SK-N-SH treated with all-trans-retinoic acid at 6 μM for 48 hours (cell line): ENCODE measurements at regions not wholly inside any gene's neighbourhood (a gene's known extent, or its start where the extent isn't known, plus 50 kb on each side); places are given as distances from the start of the nearest gene placed in this dataset.

Experiments
- ATAC-seq: fragments of 200-7000 bp; cut with Tn5 transposase; 3 replicates; pipeline ENCODE4 v1.9.1; 2020; ENCODE audit warnings: mild to moderate bottlenecking, moderate library complexity
- ARNTL ChIP-seq: fragments of 450-650 bp; formaldehyde crosslinking; IDR thresholded peaks from 2 replicates; pipeline ENCODE4 v1.5.0; 2020; ENCODE audit warnings: low read depth, mild to moderate bottlenecking, moderate library complexity, borderline replicate concordance
- BACH2 ChIP-seq: fragments of 250-450 bp; sonication (Bioruptor Pico); IDR thresholded peaks from 2 replicates; pipeline ENCODE4 v1.9.0; 2021; ENCODE audit warnings: mild to moderate bottlenecking, borderline replicate concordance
- CREB5 ChIP-seq: fragments of 250-450 bp; sonication (Bioruptor Pico); IDR thresholded peaks from 2 replicates; pipeline ENCODE4 v1.5.1; 2020; ENCODE audit warnings: low read depth, mild to moderate bottlenecking, moderate library complexity
- CSDC2 ChIP-seq: fragments of 250-450 bp; sonication (Bioruptor Pico); IDR thresholded peaks from 2 replicates; pipeline ENCODE4 v1.5.0; 2020; ENCODE audit warnings: mild to moderate bottlenecking, moderate library complexity
- CSRNP3 ChIP-seq: fragments of 250-450 bp; sonication (Bioruptor Pico); IDR thresholded peaks from 2 replicates; pipeline ENCODE4 v1.5.1; 2021; ENCODE audit warnings: mild to moderate bottlenecking, moderate library complexity
- ESRRG ChIP-seq: fragments of 250-450 bp; sonication (Bioruptor Pico); IDR thresholded peaks from 2 replicates; pipeline ENCODE4 v1.6.1; 2021; ENCODE audit warnings: mild to moderate bottlenecking
- GLIS3 ChIP-seq: fragments of 250-450 bp; sonication (Bioruptor Pico); IDR thresholded peaks from 2 replicates; pipeline ENCODE4 v1.5.0; 2020; ENCODE audit warnings: mild to moderate bottlenecking, moderate library complexity
- OSR1 ChIP-seq: fragments of 250-450 bp; sonication (Bioruptor Pico); IDR thresholded peaks from 2 replicates; pipeline ENCODE4 v1.8.0; 2022; ENCODE audit warnings: moderate library complexity, mild to moderate bottlenecking, inconsistent platforms
- PATZ1 ChIP-seq: fragments of 250-450 bp; sonication (Bioruptor Pico); IDR thresholded peaks from 2 replicates; pipeline ENCODE4 v1.8.0; 2020; ENCODE audit warnings: mild to moderate bottlenecking, moderate library complexity, borderline replicate concordance
- POU6F1 ChIP-seq: fragments of 250-450 bp; sonication (Bioruptor Pico); IDR thresholded peaks from 2 replicates; pipeline ENCODE4 v1.8.0; 2021; ENCODE audit warnings: low read depth, mild to moderate bottlenecking, moderate library complexity, borderline replicate concordance
- PPARA ChIP-seq: fragments of 250-450 bp; sonication (Bioruptor Pico); IDR thresholded peaks from 2 replicates; pipeline ENCODE4 v1.5.0; 2020; ENCODE audit warnings: mild to moderate bottlenecking, borderline replicate concordance
- RARB ChIP-seq: fragments of 250-450 bp; sonication (Bioruptor Pico); IDR thresholded peaks from 2 replicates; pipeline ENCODE4 v1.8.0; 2021; ENCODE audit warnings: mild to moderate bottlenecking, moderate library complexity
- SNAI2 ChIP-seq: fragments of 250-450 bp; sonication (Bioruptor Pico); IDR thresholded peaks from 2 replicates; pipeline ENCODE4 v1.5.0; 2020; ENCODE audit warnings: mild to moderate bottlenecking, moderate library complexity
- TCF4 ChIP-seq: fragments of 250-450 bp; sonication (Bioruptor Pico); IDR thresholded peaks from 2 replicates; pipeline ENCODE4 v1.8.0; 2021; ENCODE audit warnings: mild to moderate bottlenecking, moderate library complexity, borderline replicate concordance
- TOX ChIP-seq: fragments of 250-450 bp; sonication (Bioruptor Pico); IDR thresholded peaks from 2 replicates; pipeline ENCODE4 v1.8.0; 2021; ENCODE audit warnings: mild to moderate bottlenecking, moderate library complexity, borderline replicate concordance
- ZC3H10 ChIP-seq: fragments of 250-450 bp; sonication (Bioruptor Pico); IDR thresholded peaks from 2 replicates; pipeline ENCODE4 v1.5.1; 2021; ENCODE audit warnings: mild to moderate bottlenecking, moderate library complexity
- ZFP3 ChIP-seq: fragments of 250-450 bp; sonication (Bioruptor Pico); IDR thresholded peaks from 2 replicates; pipeline ENCODE4 v1.5.0; 2020; ENCODE audit warnings: mild to moderate bottlenecking, moderate library complexity
- ZNF565 ChIP-seq: fragments of 450-650 bp; formaldehyde crosslinking; conservative IDR thresholded peaks from 2 replicates; pipeline ENCODE4 v1.5.0; 2020; ENCODE audit warnings: low read depth, mild to moderate bottlenecking, moderate library complexity
- ZNF70 ChIP-seq: fragments of 450-650 bp; formaldehyde crosslinking; IDR thresholded peaks from 2 replicates; pipeline ENCODE4 v1.5.0; 2020; ENCODE audit warnings: mild to moderate bottlenecking, moderate library complexity
- ZNF8 ChIP-seq: fragments of 450-650 bp; formaldehyde crosslinking; IDR thresholded peaks from 2 replicates; pipeline ENCODE4 v1.5.0; 2020; ENCODE audit warnings: mild to moderate bottlenecking, moderate library complexity
- TF ChIP-seq, protein P1 (sequence below): fragments of 250-450 bp; sonication (Bioruptor Pico); IDR thresholded peaks from 2 replicates; pipeline ENCODE4 v1.5.0; 2020; ENCODE audit warnings: mild to moderate bottlenecking, moderate library complexity

- ATAC-seq: no peak
- no peak for TF ChIP-seq OSR1 (CRISPR knock-in tag)
- TF ChIP-seq CREB5 (CRISPR knock-in tag): no peak
- TF ChIP-seq, protein P1, sequence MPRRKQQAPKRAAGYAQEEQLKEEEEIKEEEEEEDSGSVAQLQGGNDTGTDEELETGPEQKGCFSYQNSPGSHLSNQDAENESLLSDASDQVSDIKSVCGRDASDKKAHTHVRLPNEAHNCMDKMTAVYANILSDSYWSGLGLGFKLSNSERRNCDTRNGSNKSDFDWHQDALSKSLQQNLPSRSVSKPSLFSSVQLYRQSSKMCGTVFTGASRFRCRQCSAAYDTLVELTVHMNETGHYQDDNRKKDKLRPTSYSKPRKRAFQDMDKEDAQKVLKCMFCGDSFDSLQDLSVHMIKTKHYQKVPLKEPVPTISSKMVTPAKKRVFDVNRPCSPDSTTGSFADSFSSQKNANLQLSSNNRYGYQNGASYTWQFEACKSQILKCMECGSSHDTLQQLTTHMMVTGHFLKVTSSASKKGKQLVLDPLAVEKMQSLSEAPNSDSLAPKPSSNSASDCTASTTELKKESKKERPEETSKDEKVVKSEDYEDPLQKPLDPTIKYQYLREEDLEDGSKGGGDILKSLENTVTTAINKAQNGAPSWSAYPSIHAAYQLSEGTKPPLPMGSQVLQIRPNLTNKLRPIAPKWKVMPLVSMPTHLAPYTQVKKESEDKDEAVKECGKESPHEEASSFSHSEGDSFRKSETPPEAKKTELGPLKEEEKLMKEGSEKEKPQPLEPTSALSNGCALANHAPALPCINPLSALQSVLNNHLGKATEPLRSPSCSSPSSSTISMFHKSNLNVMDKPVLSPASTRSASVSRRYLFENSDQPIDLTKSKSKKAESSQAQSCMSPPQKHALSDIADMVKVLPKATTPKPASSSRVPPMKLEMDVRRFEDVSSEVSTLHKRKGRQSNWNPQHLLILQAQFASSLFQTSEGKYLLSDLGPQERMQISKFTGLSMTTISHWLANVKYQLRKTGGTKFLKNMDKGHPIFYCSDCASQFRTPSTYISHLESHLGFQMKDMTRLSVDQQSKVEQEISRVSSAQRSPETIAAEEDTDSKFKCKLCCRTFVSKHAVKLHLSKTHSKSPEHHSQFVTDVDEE: no peak
- TF ChIP-seq ARNTL: no peak
- no peak for TF ChIP-seq SNAI2 (CRISPR knock-in tag)
- no peak for TF ChIP-seq BACH2 (CRISPR knock-in tag)
- TF ChIP-seq RARB: no peak
- no peak for TF ChIP-seq PATZ1 (CRISPR knock-in tag)
- no peak for TF ChIP-seq TOX (CRISPR knock-in tag)
- TF ChIP-seq ZNF70 (CRISPR knock-in tag): no peak
- no peak for TF ChIP-seq ZC3H10 (CRISPR knock-in tag)
- TF ChIP-seq ESRRG (CRISPR knock-in tag): no peak
- no peak for TF ChIP-seq PPARA
- no peak for TF ChIP-seq CSRNP3 (CRISPR knock-in tag)
- TF ChIP-seq, all 23 proteins: peak for 0
These were observed 218.9 kb upstream of the SLITRK5 start for GRCh38 chr13:87452281-87452680.

DNA sequence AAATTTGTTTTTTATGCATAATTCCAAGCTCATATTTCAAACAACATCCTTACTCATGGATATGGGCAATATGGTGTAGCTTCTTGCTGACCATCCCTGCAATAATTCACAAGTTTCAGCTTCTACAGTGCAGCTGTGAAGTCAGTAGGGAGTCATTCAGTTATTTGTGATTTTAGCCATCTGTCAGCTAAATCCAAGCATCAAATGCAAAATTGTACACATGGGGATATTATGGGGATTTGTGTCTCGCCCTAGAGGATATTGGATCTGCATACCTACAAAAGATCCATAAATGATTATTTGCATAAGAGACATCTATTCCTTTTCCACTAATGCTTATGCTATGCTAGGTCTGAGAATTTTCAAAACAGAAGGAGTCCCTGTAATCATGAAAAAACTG, 217.9 kb upstream of the SLITRK5 start:
- TF ChIP-seq ZC3H10 (CRISPR knock-in tag) (no peak), ZNF8 (CRISPR knock-in tag) (no peak), TCF4 (CRISPR knock-in tag) (no peak), GLIS3 (no peak), ESRRG (CRISPR knock-in tag) (no peak), PPARA (no peak), SNAI2 (CRISPR knock-in tag) (no peak), ZFP3 (CRISPR knock-in tag) (no peak), CREB5 (CRISPR knock-in tag) (no peak)
- TF ChIP-seq, protein P1: no peak
- no peak for ATAC-seq

GRCh38 chr13:87459419-87459818, 211.8 kb upstream of the SLITRK5 start:
- ATAC-seq: no peak
- no peak for TF ChIP-seq GLIS3
- no peak for TF ChIP-seq CREB5 (CRISPR knock-in tag)
- TF ChIP-seq SNAI2 (CRISPR knock-in tag): no peak
- TF ChIP-seq CSRNP3 (CRISPR knock-in tag): no peak
- TF ChIP-seq ZNF565: no peak
- TF ChIP-seq BACH2 (CRISPR knock-in tag): no peak
- no peak for TF ChIP-seq ARNTL
- TF ChIP-seq TCF4 (CRISPR knock-in tag): no peak
- TF ChIP-seq CSDC2 (CRISPR knock-in tag): no peak
- TF ChIP-seq RARB: no peak
- TF ChIP-seq ZNF70 (CRISPR knock-in tag): no peak
- TF ChIP-seq POU6F1 (CRISPR knock-in tag): no peak
